Daoy (cell line): ENCODE measurements at regions not wholly inside any gene's neighbourhood (a gene's known extent, or its start where the extent isn't known, plus 50 kb on each side); places are given as distances from the start of the nearest gene placed in this dataset.
A peak's percentile ranks its signal among the peaks of the same experiment; 100 is the strongest.

Experiments used
- DNase-seq: peaks from one replicate; pipeline ENCODE4 v3.0.0-alpha.2; 2015; ENCODE audit warnings: low read depth

DNA sequence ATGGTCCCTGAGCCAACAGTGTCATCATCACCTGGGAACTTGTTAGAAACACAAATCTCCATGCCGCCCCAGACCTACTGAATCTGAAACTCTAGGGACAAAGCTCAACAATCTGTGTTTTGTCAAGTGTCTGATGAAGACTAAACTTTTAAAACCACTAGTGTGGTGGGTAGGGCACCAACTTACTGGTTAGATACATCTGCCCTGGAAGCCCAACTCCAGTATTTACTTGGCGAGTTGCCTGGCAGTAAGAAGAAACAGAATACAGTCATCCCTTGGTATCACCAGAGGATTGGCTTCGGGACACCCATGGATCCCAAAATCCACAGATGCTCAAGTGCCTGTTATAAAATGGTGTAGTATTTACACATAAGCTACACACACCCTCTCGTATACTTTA lies 367.9 kb upstream of the DUSP10 start:
- DNase-seq: no peak

DNA sequence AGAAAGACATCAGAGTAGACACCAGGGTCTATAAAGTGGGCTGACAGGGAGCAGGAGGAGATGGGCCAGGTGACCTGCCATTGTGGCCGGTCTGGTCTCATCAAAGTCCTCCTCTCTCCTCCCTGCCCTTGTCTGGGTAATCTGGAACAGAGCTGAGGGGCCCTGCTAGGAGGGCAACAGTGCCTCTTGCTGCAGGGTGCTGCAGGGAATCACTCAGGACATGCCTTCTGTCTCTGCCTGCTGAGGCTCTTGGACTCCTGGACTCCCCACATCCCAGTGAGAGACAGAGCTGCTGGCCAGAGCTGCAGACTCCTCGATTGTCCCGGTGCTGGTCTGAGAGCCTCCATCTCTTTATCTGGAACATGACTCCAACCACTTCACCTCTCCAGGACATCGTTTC lies 366.1 kb upstream of the DUSP10 start:
- DNase-seq: no peak

DNA sequence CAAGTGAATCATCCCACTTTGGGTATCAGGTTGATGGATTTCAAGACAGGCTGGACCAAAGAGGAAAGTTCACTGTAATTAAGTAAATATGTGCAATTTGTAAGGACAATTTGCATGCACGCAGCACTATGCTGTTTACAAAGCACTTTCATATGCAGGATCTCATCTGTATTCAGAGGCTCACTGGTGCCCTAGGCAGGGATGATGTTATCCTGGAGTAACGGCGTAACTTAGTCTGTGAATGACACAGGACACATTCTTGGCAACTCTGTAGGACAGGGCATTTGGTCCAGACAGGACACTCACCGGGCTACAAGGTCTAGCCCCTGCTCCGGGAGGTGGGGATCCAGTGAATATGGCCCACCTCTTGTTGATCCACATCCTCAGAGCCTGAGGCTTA lies 365.4 kb upstream of the DUSP10 start:
- DNase-seq: no peak

DNA sequence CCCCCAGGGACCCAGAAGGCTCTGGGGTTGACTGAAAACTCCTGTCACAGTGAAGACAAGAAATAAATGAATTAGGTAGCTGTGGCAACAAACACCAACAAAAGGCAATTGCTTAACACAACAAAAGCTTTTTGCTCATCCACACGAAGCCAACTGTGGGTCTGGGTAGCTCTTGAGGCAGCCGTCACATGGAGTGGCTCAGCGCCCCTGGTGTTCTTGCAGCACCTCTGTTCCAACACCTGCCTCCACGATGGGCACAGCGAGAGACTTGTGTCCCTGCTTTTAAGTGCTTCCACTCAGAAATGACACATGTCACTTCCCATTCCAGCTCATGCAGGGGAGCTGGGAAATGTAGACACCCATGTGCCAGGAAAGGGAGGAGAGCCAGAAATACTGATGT lies 364.5 kb upstream of the DUSP10 start:
- DNase-seq: no peak

DNA sequence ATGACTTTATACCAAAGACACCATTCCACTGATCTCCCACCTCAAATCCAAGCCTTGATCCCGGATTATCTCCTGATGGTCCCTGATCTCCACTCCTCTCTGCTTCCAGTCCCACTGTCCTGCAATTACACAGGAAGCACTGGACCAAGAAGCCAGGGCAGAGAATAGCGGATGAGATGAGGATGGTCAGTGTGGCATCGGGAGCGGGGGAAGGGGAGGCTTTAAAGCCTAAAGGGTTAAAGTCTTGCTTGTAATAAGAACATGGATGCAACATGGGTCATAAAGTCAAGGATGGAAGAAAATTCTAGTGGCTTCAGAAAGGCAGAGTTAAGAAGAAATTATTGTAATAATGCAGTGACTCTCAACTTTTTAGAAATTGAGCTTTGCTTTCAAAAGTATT lies 364.0 kb upstream of the DUSP10 start:
- DNase-seq: no peak

DNA sequence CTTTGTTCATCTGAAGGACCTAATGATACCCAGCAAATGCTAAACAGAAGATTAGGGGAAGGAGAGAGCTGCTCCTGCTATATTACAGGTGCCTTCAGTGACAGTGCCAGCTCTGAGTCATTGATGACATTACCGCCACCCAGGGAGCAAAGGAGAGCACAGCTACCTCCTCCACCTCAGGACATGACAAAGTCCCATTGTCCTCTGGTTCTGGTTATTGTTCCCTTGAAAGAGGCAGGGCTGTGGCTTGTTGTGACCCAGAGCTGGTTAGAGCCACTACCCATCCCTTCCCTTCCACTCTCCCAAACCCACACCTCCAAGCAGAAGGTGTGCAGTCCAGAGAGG lies 363.5 kb upstream of the DUSP10 start:
- DNase-seq: peak; percentile 20

DNA sequence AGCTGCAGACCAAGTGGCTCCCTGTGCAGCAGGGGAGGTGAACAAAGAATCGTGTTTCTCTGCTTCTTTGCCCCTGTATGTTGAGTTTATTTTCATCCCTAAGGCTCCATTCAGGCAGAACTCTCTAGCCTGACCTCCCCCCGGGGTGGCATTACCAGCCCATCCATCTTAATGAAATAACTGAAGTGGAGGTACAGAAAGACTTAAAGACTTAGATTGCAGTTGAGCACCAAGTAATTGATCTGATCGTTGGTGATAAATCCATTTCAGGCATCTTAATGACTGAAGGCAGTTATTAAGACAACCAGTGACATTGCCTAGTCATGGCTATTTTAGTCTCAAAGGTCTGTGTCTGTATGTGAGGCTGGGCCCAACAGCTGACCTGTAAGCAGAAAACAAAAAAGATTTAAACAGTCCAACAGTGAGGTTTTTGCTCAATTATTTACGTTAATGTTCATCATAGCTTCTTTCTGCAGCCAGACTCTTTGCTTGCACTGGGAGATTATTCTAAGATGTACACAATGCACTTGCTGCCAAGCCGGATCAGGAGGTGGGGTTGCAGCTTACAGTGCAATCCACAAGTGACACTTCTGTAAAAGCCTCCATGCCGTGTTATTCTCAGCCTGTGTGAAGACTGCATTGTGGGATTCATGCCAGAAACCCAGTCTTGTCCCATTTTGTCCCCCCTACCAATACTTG lies 363.0 kb upstream of the DUSP10 start:
- DNase-seq: no peak

DNA sequence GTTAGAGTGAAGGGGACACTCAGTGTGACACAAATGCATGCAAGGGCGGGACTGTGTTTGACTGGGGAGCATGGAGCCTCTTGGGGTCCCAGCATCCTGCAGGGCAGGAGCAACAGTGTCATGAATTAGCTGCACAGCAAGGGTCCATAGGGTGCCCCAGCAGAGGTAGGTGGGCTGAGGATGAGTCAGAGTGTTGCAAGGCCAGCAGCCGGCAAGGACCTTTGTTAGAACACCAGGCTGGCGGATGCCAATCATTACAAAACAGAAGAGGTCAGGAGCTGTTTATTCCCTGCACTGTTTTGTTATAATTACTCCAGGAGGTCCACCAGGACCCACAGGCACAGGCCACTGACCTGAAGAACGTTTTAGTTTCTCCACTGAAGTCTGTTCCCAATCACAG lies 362.2 kb upstream of the DUSP10 start:
- no peak for DNase-seq

DNA sequence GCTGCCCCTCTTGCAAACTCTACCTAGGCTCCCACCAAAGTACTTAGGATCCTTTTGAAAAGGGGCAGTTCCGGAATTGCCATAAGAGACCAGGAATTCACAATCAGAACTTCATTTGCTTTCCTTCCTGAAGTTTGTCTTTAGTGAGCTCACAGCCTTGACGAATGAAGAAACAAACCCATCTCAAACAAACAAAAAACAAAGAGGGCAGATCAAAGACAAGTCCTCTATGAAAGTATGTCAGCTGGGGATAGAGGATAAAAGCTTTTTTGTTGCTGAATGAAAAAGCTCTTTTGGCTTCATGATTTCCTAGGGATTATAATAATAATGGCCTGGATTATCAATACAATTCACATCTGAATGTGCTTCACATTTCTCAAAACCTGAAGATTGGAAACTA lies 357.9 kb upstream of the DUSP10 start:
- no peak for DNase-seq

DNA sequence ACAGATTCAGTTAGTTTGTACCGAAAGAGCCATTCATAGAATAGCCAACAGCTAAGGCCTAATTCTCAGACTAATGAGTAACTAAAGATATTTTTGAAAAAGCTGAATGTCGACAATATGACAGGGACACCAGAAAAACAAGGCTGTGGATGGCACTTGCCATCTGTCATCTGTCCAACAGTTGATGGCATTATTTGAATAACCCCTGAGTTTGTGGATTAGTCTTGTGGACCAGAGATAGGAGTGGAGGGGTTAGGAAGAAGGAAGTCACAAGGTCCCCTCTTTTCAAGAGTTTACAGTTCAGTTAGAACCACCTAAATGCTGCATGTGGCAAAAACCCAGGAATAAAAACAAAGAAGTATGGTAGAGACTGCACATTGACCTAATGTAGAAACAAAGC lies 356.5 kb upstream of the DUSP10 start:
- no peak for DNase-seq

DNA sequence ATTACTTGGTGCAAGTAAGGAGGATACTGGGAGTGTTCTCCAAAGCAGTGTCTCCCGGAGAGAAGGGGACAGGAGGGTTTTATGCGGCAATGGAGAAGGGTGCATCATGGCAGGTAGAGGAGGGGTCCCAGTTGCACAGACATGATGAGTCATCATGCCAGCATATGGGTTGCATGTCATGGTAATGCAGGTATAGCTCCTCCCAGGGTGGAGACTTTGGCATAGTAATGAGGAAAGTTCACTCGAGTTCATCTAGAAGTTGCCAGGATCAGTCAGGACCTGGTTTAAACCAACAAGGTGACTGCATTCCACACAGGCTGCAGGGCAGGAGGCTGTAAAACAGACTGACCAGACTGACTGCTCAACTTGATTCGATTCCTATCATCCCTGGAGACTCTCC lies 355.7 kb upstream of the DUSP10 start:
- DNase-seq: no peak

DNA sequence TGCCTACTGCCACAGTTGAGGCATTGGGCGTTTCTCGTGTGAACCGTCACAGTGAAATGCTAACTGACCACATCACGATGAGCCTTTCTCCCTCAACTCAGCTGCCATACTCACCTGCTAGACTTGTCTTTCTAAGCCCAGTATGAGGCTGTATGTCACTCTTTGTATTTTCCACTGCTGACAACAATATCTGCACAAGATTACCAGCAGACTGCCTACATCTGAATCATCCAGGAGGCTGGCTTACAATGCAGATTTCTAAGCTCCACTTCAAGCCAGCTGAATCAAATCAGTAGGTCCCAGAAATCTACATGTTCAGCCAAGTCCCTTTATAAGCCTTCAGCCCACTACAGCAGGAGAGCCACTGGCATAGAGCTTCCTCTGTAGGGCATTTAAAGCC lies 355.0 kb upstream of the DUSP10 start:
- DNase-seq: no peak

DNA sequence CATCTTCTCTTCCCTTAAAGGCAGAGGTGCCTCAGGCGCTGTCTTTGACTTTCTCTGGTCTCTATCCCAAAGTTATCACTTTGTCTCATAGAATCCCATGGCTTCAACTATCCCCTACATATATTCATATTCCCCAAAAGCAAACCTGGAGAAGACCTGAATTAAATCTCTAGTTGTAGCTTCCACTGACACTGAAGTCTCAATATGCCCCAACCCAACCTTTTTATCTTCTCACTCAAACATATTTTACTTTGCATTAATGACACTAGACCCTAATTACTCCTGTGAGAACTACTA lies 354.5 kb upstream of the DUSP10 start:
- DNase-seq: no peak

DNA sequence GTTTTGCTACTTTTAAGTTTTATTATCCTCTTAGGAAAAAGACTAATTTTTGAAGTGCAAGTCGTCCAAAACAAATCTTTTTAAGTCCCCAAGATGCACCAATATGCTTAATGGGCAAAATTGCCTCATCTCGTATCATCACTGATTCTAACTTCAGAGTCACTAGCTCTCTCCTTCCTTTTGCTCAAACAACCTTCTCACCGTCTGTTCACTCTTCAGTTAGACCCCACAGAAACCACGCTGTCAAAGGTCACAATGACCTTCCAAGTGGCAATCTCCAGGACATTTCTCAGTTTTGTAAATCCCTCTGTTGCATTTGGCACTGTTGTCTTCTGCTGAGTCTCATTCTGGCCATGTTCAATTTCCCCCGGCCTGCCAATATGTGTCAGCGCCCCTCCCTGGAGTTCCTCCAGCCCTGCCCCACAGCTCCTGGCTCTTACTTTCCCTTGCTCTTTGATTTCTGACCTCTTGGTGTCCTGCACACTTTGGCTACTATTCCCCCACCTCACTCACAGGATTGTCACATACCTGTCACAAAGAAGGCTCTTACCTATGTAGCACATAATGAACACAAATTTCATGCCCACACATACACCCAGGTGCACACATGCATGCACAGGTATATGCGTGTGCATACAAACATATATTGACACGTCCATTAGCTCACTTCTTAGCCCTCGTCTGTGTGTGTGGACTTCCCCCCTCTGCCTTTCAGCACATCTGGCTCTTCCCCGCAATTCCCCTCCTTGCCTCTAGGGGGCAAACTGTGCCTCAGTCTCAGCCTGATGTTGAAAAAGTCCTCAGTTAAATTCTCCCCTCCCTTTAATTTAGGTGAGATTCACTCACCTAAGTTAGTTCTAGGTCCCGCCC lies 354.0 kb upstream of the DUSP10 start:
- DNase-seq: peak; percentile 37

DNA sequence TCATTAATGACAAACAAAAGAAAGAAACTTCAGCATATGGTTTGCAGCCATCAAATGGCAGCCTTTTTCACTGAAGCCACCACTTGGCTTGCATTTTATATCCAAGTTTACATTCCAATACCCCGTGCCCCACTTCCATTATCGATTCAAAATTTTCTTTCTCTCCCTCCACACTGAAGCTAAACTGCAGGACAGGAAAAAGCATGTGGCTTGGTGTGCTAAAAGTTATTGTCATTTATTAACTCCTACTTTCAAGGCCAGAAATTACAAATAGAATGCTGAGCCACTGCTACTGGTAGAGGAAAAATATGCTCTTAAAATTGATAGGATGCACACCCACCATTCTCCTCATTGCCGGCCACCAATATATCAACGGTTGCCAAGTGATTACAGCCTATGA lies 351.6 kb upstream of the DUSP10 start:
- DNase-seq: no peak

DNA sequence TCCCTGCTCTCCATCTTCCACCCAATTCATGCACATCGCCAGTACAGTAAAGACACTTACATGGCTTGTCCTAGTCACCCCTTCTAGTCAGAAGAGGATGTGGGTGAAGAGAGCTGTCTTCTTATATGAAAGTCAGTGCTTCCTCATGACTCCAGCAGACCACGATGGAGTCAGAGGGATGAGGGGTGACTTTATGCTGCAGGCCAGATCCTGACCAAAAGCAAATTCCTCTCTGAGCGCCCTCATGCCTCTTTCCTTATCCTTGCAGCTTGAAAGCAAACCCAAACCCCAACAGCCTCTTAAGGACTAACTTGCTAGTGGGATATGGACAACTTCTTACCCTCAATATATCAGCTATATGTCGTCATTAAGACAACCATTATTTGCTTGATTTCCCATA lies 348.2 kb upstream of the DUSP10 start:
- DNase-seq: no peak

DNA sequence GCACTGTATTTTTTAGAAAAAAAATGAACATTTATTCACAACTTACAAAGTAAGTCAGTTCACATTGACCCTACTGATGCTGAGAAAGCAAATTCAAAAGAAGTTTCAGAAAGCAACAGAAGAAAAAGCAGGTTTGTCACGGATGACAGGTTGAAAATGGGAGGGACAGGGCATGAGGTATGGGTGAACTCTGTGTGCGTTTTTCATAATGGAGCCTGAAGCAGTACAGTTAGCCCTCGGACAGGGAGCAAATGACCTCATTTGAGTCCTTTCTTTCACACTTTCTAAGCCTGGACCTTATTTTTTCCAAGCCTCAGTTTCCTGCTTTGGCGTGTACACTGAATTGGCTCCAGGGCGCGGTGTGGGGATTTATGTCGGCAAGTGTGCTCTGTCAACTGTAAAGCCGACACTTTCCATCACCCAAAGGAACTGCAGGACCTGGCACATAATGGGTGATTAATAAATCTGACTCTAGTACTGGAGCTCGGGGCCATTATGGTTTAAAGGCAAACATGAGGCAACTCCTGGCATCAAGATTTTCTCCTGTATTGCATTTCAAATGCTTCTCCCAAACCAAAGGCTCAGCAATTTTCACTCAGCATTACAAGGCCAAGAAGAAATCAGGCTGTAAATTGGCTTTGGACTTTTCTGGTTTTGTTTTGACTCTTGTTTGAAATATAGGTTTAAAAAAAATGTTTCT lies 345.5 kb upstream of the DUSP10 start:
- DNase-seq: no peak

DNA sequence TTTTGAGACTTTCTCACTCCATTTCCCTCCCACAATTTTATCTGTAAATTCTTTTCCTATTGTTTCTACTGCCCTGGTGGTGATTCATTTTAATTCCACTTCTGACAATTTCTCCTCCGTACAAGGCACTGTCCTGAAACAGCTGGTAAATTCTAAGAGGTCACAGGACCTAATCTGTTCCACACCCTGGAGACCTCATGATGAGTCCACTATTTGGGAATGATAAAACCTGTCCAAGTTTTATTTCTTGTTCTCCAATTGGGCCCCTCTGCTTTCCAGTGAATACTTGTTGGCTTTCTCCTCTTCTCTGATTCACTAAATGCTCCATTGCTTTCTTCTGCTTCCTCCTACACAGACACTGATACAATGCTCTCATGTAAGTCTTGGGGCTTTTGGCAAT lies 343.1 kb upstream of the DUSP10 start:
- no peak for DNase-seq

DNA sequence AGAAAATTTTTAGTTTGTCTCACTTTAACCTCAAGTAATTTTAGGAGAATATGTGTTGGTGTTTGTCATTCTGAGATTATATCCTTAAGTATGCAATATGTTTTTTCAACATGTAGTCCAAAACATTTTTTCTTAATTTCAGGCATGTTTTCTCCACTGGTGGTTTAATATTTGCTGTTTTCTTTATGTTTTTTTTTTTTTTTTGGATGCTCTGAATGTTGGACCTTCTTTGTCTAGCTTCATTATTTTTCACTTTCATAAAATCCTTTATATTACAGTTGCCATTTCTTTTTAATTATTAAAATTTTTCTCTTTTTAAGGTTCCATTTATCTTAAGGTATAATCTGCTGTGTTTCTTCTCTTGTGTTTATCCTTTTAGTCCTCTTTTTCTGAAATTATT lies 342.2 kb upstream of the DUSP10 start:
- no peak for DNase-seq

DNA sequence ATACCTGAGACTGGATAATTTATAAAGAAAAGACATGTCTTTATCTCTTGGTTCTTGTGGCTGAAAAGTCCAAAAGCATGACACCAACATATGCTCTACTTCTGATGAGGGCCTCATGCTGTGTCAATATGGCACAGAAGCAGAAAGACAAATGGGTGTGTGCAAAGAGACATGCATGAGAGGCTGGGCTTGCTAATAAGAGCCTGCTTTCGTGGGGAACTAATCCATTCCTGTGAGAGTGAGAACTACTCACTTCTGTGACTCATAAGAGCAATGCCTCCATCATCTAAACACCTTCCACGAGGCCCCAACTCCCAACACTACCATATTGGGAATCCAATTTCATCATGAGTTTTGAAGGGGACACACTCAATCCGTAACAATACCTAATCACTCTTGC lies 340.0 kb upstream of the DUSP10 start:
- DNase-seq: peak; percentile 9

DNA sequence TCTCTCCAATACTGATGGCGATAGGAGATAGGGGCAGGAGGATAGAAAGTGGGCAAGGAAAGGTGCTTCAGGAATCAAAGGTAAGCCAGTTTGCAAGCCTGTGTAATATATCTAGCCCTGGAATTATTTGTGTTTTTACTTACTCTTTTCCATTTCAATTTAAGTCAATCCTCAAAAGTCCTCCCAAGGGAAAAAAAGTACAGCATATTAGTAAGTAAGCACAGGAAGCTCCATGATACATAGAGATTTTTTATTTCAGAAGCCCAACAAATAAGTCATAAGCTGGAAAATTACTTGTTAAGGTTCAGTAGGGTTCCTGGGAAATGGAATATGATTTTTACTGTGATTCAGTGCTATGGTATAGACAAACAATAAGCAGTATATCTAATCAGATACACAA lies 337.7 kb upstream of the DUSP10 start:
- DNase-seq: no peak

DNA sequence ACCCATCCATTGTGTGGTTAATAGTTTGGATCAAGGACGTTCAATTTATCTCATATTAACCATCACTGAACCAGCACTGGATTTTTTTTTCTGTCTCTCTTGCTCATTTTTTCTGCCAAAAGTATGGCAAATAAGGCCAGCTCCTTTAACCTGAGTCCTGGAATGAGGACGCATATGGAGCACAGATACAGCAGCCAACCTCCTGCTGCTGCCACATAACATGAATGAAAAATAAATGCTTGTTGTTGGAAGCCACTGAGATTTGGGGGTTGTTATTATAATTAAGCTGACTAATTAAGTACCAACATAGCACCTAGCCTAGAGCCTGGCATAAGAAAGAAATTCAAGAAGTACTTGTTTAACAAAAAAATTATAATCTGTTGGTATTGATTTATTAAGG lies 335.3 kb upstream of the DUSP10 start:
- no peak for DNase-seq

DNA sequence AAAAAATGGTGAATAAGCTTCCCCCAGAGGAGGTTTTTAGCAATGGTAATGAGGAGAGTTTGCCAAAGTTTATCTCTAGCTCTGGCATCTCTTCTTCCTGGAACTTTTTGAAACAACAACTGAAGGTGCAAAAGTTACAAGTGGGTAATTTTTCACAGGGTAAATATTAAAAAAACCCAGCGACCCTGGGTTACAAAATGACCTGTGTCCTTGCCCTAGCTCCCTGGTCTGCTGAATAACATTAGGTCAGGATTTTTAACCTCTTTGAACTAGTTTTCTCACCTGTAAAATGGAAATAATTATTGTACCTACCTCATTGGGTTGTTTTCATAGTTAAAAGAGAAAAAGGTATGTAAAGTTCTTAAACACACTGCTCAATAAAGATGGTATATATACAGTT lies 332.4 kb upstream of the DUSP10 start:
- no peak for DNase-seq
